ENCODE measurements at regions not wholly inside any gene's neighbourhood (a gene's known extent, or its start where the extent isn't known, plus 50 kb on each side); places are given as distances from the start of the nearest gene placed in this dataset.

DNA sequence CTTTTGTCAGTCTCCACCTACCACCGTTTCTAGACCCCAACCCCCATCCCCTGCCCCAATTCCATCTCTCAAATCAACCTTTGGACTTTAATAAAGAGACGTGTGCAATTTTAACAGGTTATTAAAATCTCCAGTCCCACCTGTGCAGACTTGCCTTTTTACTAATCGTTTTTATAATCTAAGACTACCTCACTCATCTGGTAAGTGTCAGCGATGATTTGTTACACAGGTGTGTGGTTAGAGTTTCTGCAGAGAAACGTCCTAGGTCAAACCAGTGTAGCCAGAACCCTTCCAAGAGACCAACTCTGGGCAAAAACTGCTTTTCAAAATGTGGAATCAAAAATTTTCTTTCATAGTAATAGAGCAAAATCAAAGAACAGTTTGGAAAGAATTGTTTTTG lies 60.4 kb upstream of the PELI2 start:
- intact Hi-C loops (cut with DNase I), result no loop called here
- Histone ChIP-seq H3K4me3 (no peak overlapping the region), H3K36me3 (no peaks in the 10 kb centered on the region), H3K4me1 (no peaks in the 10 kb centered on the region), H3K9me3 (no peaks in the 10 kb centered on the region), H3K27ac (no peak overlapping the region), H3K27me3 (peaks cover 0 to 10% (median 3%) of the 10 kb centered on the region in 7 donors)
- no peak for ATAC-seq
- 72 to 75% methylated on average over 5 of the region's 5 CpGs for WGBS, 2 donors
- TF ChIP-seq, protein P1, sequence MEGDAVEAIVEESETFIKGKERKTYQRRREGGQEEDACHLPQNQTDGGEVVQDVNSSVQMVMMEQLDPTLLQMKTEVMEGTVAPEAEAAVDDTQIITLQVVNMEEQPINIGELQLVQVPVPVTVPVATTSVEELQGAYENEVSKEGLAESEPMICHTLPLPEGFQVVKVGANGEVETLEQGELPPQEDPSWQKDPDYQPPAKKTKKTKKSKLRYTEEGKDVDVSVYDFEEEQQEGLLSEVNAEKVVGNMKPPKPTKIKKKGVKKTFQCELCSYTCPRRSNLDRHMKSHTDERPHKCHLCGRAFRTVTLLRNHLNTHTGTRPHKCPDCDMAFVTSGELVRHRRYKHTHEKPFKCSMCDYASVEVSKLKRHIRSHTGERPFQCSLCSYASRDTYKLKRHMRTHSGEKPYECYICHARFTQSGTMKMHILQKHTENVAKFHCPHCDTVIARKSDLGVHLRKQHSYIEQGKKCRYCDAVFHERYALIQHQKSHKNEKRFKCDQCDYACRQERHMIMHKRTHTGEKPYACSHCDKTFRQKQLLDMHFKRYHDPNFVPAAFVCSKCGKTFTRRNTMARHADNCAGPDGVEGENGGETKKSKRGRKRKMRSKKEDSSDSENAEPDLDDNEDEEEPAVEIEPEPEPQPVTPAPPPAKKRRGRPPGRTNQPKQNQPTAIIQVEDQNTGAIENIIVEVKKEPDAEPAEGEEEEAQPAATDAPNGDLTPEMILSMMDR (IDR thresholded peaks at IDR 0.05), result no peak
- no peak for DNase-seq

DNA sequence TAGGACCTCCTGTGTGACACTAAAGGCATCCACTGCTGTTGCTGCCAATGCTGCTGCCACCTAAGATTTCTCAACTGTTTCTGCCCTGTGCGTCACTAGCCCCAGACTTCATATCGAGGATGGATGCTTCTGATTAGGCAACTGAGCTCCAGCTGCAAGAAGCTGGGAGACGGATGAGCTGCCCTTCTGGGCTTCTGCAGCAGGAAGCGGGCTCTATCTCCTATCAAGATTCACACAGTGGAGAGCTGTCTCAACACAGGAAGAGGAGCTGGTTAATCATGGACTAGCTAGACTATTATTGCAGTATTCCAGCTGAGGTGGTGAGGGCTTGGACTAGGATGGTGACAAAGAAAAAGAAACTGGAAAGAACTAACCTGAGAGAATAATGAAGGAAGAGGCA lies 59.2 kb upstream of the PELI2 start:
- no peaks in the 10 kb centered on the region for H3K36me3 ChIP-seq
- H3K27me3 ChIP-seq, result peaks cover 0 to 10% (median 3%) of the 10 kb centered on the region in 7 donors
- no peaks in the 10 kb centered on the region for H3K4me1 ChIP-seq
- H3K27ac ChIP-seq, result no peak overlapping the region
- intact Hi-C loops (cut with DNase I), result no loop called here
- H3K4me3 ChIP-seq, result no peak overlapping the region
- no peak for DNase-seq
- ATAC-seq, result no peak
- no peaks in the 10 kb centered on the region for H3K9me3 ChIP-seq
- WGBS, 2 donors, result 55 to 59% methylated on average over 4 of the region's 4 CpGs
- TF ChIP-seq, protein P1 (IDR thresholded peaks at IDR 0.05), result no peak

DNA sequence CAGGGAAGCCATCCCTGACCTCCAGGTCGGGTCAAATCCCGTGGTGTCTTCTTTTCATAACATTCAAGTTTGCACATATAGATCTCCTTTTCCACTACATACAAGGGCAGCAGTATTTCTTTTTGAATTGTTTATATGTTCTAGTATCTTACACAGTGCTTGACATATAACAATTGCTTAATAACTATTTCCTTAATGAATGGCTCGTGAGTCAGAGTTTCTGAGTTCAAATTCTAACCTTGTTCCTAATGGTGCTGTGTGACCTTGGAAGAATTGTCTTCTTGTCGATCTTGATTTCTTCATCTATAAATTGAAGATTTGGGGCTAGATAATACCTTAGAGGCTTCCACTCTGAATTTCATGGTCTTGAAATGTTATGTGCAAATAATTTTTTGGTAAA lies 57.2 kb upstream of the PELI2 start:
- intact Hi-C loops (cut with DNase I), result no loop called here
- WGBS, 2 donors, result 77 to 78% methylated on average over 4 of the region's 4 CpGs
- no peak for DNase-seq
- Histone ChIP-seq H3K27ac (no peak overlapping the region), H3K9me3 (no peaks in the 10 kb centered on the region), H3K4me1 (no peaks in the 10 kb centered on the region), H3K36me3 (no peaks in the 10 kb centered on the region), H3K4me3 (no peak overlapping the region), H3K27me3 (peaks cover 0 to 10% (median 3%) of the 10 kb centered on the region in 7 donors)
- TF ChIP-seq, protein P1 (IDR thresholded peaks at IDR 0.05), result no peak
- no peak for ATAC-seq

DNA sequence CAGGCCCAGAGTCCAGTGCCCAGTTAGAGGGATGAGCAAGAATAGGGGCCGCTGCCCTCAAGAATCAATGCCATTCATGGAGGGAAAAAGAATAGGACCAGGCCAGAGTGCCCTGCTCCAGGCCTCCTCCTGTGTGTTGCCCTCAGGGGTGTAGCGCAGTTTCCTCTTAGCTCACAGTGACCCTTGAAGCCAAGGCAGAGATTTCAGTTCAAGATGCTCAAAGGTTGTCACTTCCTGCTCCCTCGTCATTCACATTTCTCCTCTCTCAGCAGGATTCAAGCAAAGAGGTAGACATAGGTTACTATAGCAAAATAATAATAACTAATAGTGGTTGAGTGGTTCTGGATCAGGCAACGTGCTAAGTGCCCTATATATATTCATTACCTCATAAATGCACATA lies 55.1 kb upstream of the PELI2 start:
- Histone ChIP-seq H3K27me3 (peaks cover 0 to 6% (median 3%) of the 10 kb centered on the region in 7 donors), H3K4me1 (no peaks in the 10 kb centered on the region), H3K36me3 (no peaks in the 10 kb centered on the region), H3K9me3 (no peaks in the 10 kb centered on the region), H3K27ac (no peak overlapping the region), H3K4me3 (no peak overlapping the region)
- no peak for DNase-seq
- WGBS, 2 donors, result 72 to 75% methylated on average over 4 of the region's 4 CpGs
- TF ChIP-seq, protein P1 (IDR thresholded peaks at IDR 0.05), result no peak
- no peak for ATAC-seq
- intact Hi-C loops (cut with DNase I), result no loop called here
